Heart right ventricle (tissue), 16 donors: ENCODE measurements at regions not wholly inside any gene's neighbourhood (a gene's known extent, or its start where the extent isn't known, plus 50 kb on each side); places are given as distances from the start of the nearest gene placed in this dataset.

ENCODE experiments used
- ATAC-seq, 8 donors: fragments of 200-7000 bp; cut with Tn5 transposase; one replicate each; pipeline ENCODE4 v1.9.1; 2020; ENCODE audit warnings: mild to moderate bottlenecking in 8 of 8, moderate library complexity in 8 of 8, moderate number of reproducible peaks in 1 of 8
- DNase-seq, 2 donors: peaks; one replicate each; pipeline ENCODE4 v3.0.0-alpha.2; 2020
- H3K27ac ChIP-seq, 10 donors: fragments of 200-600 bp; sonication (generic) in 2 of 10; one replicate each; pipeline versions ENCODE4 v1.5.0 to v1.8.0; 2020 to 2022; ENCODE audit warnings: mild to moderate bottlenecking in 3 of 10
- H3K27me3 ChIP-seq, 7 donors: fragments of 200-600 bp; one replicate each; pipeline ENCODE4 v1.8.0; 2021 to 2022; ENCODE audit warnings: mild to moderate bottlenecking in 2 of 7
- H3K36me3 ChIP-seq, 9 donors: fragments of 200-600 bp; sonication (generic) in 1 of 9; one replicate each; pipeline versions ENCODE4 v1.5.0 to v1.8.0; 2020 to 2022; ENCODE audit warnings: mild to moderate bottlenecking in 2 of 9
- H3K4me1 ChIP-seq, 9 donors: fragments of 200-600 bp; sonication (generic) in 1 of 9; one replicate each; pipeline versions ENCODE4 v1.5.0 to v1.8.0; 2020 to 2022; ENCODE audit warnings: mild to moderate bottlenecking in 4 of 9
- H3K4me3 ChIP-seq, 10 donors: fragments of 200-600 bp; sonication (generic) in 2 of 10; one replicate each; pipeline versions ENCODE4 v1.5.0 to v1.8.0; 2020 to 2022; ENCODE audit warnings: mild to moderate bottlenecking in 7 of 10, moderate library complexity in 2 of 10
- H3K9me3 ChIP-seq, 11 donors: fragments of 200-600 bp in 10 of 11; sonication (generic) in 2 of 11; one replicate each; pipeline versions ENCODE4 v1.5.0 to v1.8.0; 2013 to 2022; ENCODE audit warnings: mild to moderate bottlenecking in 2 of 11, control low read depth in 1 of 11, moderate library complexity in 1 of 11
- WGBS, 2 donors: extraction: QIAGEN DNeasy Blood & Tissue Kit; methylation state at CpG; one replicate each; pipeline ENCODE4 v1.1.7; 2013; ENCODE audit warnings: inconsistent platforms in 1 of 2; 5-methylcytosine and 5-hydroxymethylcytosine counted together
- intact Hi-C, 10 donors: fragments of 100-400 bp; cut with DNase I; formaldehyde crosslinking; loops; one replicate each; pipeline versions ENCODE4 v1.11.1 to v1.14.2; 2022
- TF ChIP-seq, protein P1 (sequence below), 9 donors: fragments of 200-600 bp; sonication (generic) in 2 of 9; IDR thresholded peaks; one replicate each; pipeline versions ENCODE4 v1.5.0 to v1.8.0; 2021 to 2022; ENCODE audit warnings: antibody characterized with exemption in 9 of 9, mild to moderate bottlenecking in 5 of 9, moderate library complexity in 1 of 9
- donor health status: Arrhythmogenic right ventricular cardiomyopathy.
- donor health status: ischemic (EF 13 %, LVEDD 7.1; RV severe dilation, severe dysfunction).
- donor health status: healthy with polysubstance abuse.
- donor health status: DM: no; HTN: yes; CAD: no.
- donor health status: DM: no; HTN: no; CAD: no.
- donor health status: ischemic (EF 25% LVEDD 6.9; RV normal size, moderate dysfunction).
- donor health status: ischemic (EF 25% LVEDD 5.7; RV mildly dilated, moderate dysfunction).
- donor health status: healthy.
- donor health status: DM: yes; HTN: yes; CAD: no.
- donor health status: Ischemic cardiomyopathy.
- donor health status: ischemic (EF 35%, LVEDD 5.7; RV mildly dilated, moderate dysfunction).
- donor health status: nonischemic (EF 11% LVEDD 7.7; RV severe dilation, severe dysfunction).
- donor health status: DM: yes; HTN: yes; CAD: no.
- donor health status: PGD.
- donor health status: ischemic (EF 29% LVEDD 5.4; RV normal size, mild dysfunction).
- donor health status: nonischemic (EF 23%, LVEDD 6.1; RV moderate dilation, normal function).

DNA sequence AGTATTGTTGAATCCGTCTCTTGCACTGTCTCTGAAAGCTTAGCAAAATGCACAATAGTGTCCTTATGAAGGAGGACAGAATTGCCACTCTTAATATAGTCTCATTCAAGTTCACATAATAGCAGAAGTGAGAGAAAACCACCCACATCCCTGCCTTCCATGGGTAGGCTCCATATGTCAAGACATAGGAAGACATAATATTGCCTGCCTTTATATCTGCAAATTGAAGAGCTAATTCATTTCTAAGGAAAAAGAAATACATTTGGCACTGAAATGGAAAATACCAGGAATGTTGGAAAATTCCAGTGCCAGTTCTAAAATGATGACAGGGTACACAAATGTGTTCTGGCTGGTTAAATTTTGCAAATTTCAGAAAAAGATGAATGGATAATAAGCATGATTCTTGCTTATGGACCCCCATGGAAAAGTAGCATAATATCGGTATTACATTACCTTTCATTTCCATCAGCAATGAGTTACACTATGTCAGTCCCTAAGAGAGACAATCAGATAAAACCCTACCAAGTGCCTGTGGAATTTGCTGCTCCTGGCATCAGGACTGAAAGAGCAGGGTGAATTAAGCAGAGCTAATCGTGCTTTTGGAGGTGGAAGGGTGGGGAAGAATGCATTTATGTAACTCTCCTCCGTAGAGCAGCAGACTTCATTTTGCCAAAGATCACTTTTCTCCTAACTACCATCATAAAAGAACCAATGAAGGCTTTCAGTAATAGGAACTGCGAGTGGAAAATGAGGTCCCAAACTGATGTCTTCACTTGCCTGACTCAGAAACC lies 312.6 kb downstream of the FGFR2 start:
- intact Hi-C loops: no loop called here
- no peak overlapping the region for H3K27ac ChIP-seq
- no peaks in the 10 kb centered on the region for H3K36me3 ChIP-seq
- no peaks in the 10 kb centered on the region for H3K9me3 ChIP-seq
- 66 to 71% methylated on average over 5 of the region's 5 CpGs for WGBS, 2 donors
- H3K27me3 ChIP-seq: peaks cover 0 to 20% (median 11%) of the 10 kb centered on the region in 7 donors
- ATAC-seq (no peak), DNase-seq (no peak)
- TF ChIP-seq, protein P1, sequence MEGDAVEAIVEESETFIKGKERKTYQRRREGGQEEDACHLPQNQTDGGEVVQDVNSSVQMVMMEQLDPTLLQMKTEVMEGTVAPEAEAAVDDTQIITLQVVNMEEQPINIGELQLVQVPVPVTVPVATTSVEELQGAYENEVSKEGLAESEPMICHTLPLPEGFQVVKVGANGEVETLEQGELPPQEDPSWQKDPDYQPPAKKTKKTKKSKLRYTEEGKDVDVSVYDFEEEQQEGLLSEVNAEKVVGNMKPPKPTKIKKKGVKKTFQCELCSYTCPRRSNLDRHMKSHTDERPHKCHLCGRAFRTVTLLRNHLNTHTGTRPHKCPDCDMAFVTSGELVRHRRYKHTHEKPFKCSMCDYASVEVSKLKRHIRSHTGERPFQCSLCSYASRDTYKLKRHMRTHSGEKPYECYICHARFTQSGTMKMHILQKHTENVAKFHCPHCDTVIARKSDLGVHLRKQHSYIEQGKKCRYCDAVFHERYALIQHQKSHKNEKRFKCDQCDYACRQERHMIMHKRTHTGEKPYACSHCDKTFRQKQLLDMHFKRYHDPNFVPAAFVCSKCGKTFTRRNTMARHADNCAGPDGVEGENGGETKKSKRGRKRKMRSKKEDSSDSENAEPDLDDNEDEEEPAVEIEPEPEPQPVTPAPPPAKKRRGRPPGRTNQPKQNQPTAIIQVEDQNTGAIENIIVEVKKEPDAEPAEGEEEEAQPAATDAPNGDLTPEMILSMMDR (IDR thresholded peaks at IDR 0.05): no peak
- H3K4me3 ChIP-seq: no peak overlapping the region
- H3K4me1 ChIP-seq: peaks cover 0 to 4% (median 0%) of the 10 kb centered on the region in 9 donors

DNA sequence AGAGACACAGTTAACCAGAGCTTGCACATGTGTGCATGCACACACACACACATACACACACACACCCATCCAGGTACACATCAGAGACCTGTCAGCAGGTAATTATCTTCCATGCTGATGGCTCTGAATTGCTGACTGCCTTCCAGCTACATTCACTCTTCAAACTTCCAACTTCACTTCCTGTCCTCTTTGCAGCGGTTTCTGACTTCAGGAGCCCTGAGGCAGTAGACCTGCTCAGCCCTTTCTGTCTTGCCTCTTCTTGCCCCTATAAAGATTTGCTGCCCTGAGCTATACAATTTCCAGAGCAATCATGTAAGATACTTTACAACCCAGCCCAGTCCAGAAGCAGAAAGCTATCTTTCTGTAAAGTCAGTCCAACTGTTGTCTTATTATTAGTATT lies 310.2 kb downstream of the FGFR2 start:
- H3K27me3 ChIP-seq: peaks cover 0 to 27% (median 12%) of the 10 kb centered on the region in 7 donors
- TF ChIP-seq, protein P1 (IDR thresholded peaks at IDR 0.05): no peak
- intact Hi-C loops: no loop called here
- peaks cover 0 to 4% (median 0%) of the 10 kb centered on the region in 9 donors for H3K4me1 ChIP-seq
- H3K4me3 ChIP-seq: no peak overlapping the region
- no peaks in the 10 kb centered on the region for H3K9me3 ChIP-seq
- WGBS, 2 donors: 72 to 75% methylated on average over 1 of the region's 1 CpG
- ATAC-seq (no peak), DNase-seq (no peak)
- H3K36me3 ChIP-seq: no peaks in the 10 kb centered on the region
- no peak overlapping the region for H3K27ac ChIP-seq

DNA sequence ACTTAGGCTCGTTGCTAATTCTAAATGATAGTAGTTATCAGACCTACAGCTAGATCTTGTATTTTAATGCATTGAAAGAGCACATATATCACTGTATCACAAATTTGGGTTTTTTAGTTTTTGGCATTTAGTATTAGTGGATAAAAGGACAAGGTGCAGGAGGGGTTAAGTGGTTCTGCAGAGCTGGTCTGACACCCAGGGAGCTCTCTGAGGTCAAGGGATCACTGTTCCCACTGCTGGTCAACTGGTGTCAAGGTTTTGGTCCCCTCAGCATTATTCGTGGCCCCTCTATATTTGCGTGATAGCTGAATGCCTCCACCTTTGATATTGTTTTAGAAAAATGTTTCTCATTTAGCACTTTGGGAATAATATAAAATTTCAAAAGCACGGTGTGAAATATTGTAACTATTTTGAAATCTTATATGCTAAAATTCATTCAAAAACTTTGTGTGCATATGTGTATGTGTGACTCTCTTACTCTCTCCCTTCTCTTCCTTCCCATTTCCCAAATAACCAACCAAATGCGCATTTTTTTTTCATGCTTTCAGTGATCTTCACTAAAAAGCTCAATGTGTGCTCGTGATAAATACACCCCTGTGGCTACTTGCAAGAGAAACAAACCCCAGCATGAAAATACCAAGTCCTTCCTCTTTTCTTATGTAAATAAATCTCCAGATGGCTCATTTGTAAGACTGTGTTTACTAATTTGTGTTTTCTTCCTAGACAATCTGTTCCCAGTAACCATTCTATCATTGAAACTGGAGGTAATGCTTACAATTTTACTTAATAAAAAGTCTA lies 309.2 kb downstream of the FGFR2 start:
- ATAC-seq (no peak), DNase-seq (no peak)
- Histone ChIP-seq H3K36me3 (no peaks in the 10 kb centered on the region), H3K4me3 (no peak overlapping the region), H3K27me3 (peaks cover 0 to 37% (median 19%) of the 10 kb centered on the region in 7 donors), H3K4me1 (peaks cover 0 to 4% (median 0%) of the 10 kb centered on the region in 9 donors), H3K9me3 (no peaks in the 10 kb centered on the region), H3K27ac (no peak overlapping the region)
- TF ChIP-seq, protein P1 (IDR thresholded peaks at IDR 0.05): no peak
- intact Hi-C loops: no loop called here
- 64 to 65% methylated on average over 6 of the region's 6 CpGs for WGBS, 2 donors

DNA sequence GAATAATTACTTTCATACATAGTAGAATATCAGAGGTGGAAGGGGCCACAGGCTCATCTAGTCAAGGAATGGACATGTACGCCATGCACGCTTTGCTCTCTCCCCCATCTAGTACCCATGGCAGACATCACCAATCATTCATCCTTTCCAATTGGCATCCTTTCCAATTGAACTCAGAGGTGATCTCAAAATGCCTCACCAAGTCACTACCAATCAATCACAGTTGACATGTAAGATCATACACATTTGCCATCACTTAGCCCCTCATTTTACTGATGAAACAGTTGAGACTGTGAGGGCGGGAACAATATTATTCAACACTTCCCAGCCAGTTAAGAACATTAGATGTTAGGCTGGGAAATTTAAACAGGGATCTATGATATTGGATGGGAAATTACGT lies 308.4 kb downstream of the FGFR2 start:
- intact Hi-C loops: no loop called here
- TF ChIP-seq, protein P1 (IDR thresholded peaks at IDR 0.05): no peak
- ATAC-seq: no peak

More for the DNA sequence above, 308.4 kb downstream of the FGFR2 start:
- DNase-seq: no peak
- Histone ChIP-seq H3K36me3 (no peaks in the 10 kb centered on the region), H3K9me3 (no peaks in the 10 kb centered on the region), H3K27ac (no peak overlapping the region), H3K4me1 (peaks cover 0 to 4% (median 0%) of the 10 kb centered on the region in 9 donors), H3K4me3 (no peak overlapping the region), H3K27me3 (peaks cover 0 to 41% (median 19%) of the 10 kb centered on the region in 7 donors)
- WGBS, 2 donors: 92% methylated on average over 4 of the region's 4 CpGs
